ENCODE measurements at regions not wholly inside any gene's neighbourhood (a gene's known extent, or its start where the extent isn't known, plus 50 kb on each side); places are given as distances from the start of the nearest gene placed in this dataset.

DNA sequence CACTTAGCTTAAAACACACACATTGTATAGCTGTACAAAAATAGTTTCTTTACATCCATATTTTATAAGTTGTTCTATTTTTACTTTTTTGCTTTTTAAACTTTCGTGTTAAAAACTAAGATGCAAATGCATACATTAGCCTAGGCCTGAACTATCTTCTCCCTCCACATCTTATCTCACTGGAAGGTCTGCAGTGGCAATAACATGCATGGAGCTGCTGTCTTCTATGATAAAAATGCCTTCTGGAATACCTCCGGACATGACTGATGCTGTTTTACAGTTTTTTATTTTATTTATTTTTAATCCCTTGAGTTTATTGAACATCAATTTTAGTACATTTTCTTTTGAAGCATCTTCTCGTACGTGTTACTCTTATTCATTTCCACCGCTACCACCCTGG is 112.3 kb upstream of the TSPAN8 start:
- TF ChIP-seq, protein P1, sequence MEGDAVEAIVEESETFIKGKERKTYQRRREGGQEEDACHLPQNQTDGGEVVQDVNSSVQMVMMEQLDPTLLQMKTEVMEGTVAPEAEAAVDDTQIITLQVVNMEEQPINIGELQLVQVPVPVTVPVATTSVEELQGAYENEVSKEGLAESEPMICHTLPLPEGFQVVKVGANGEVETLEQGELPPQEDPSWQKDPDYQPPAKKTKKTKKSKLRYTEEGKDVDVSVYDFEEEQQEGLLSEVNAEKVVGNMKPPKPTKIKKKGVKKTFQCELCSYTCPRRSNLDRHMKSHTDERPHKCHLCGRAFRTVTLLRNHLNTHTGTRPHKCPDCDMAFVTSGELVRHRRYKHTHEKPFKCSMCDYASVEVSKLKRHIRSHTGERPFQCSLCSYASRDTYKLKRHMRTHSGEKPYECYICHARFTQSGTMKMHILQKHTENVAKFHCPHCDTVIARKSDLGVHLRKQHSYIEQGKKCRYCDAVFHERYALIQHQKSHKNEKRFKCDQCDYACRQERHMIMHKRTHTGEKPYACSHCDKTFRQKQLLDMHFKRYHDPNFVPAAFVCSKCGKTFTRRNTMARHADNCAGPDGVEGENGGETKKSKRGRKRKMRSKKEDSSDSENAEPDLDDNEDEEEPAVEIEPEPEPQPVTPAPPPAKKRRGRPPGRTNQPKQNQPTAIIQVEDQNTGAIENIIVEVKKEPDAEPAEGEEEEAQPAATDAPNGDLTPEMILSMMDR (IDR thresholded peaks at IDR 0.05), result no peak
- no peak for TF ChIP-seq POLR2A (IDR thresholded peaks at IDR 0.05)
- TF ChIP-seq POLR2AphosphoS5 (IDR thresholded peaks at IDR 0.05), result no peak
